Thymus (tissue), 11 donors: ENCODE measurements at regions not wholly inside any gene's neighbourhood (a gene's known extent, or its start where the extent isn't known, plus 50 kb on each side); places are given as distances from the start of the nearest gene placed in this dataset.
"Not testable (repeated sequence)": the region's sequence is repeated elsewhere in the genome, so short reads cannot be mapped to it uniquely, and the experiment has no call there.

ENCODE experiments used
- DNase-seq, 9 donors: peaks; one replicate each; pipeline ENCODE4 v3.0.0-alpha.2; 2013; ENCODE audit warnings: low spot score in 9 of 9, low read depth in 6 of 9, missing footprints in 1 of 9
- H3K27ac ChIP-seq, 2 donors: one replicate each; pipeline ENCODE4 v1.5.1; 2013; ENCODE audit warnings: control low read depth in 1 of 2, low read depth in 1 of 2, low read length in 1 of 2, mild to moderate bottlenecking in 1 of 2, moderate library complexity in 1 of 2
- H3K27me3 ChIP-seq, 2 donors: one replicate each; pipeline ENCODE4 v1.5.1; 2013; ENCODE audit warnings: low read length in 1 of 2; ENCODE audit not compliant: control insufficient read depth in 2 of 2, insufficient read depth in 1 of 2
- H3K36me3 ChIP-seq, 2 donors: one replicate each; pipeline ENCODE4 v1.5.1; 2013; ENCODE audit warnings: low read length in 1 of 2, mild to moderate bottlenecking in 1 of 2, moderate library complexity in 1 of 2; ENCODE audit not compliant: control insufficient read depth in 2 of 2, insufficient read depth in 2 of 2
- H3K4me1 ChIP-seq, 2 donors: one replicate each; pipeline ENCODE4 v1.5.1; 2013; ENCODE audit warnings: low read length in 2 of 2; ENCODE audit not compliant: control insufficient read depth in 2 of 2, insufficient read depth in 2 of 2
- H3K4me3 ChIP-seq, 2 donors: one replicate each; pipeline ENCODE4 v1.5.1; 2013; ENCODE audit warnings: low read length in 2 of 2, control low read depth in 1 of 2, mild to moderate bottlenecking in 1 of 2
- H3K9me3 ChIP-seq, 2 donors: one replicate each; pipeline ENCODE4 v1.5.1; 2013; ENCODE audit warnings: low read length in 1 of 2, mild to moderate bottlenecking in 1 of 2; ENCODE audit not compliant: control insufficient read depth in 2 of 2, insufficient read depth in 1 of 2
- WGBS: extraction: QIAGEN DNeasy Blood & Tissue Kit; methylation state at CpG from one replicate; pipeline ENCODE4 v1.1.7; 2013; 5-methylcytosine and 5-hydroxymethylcytosine counted together
- donor health status: healthy.

- H3K4me1 ChIP-seq, H3K27me3 ChIP-seq, H3K4me3 ChIP-seq, H3K27ac ChIP-seq, H3K9me3 ChIP-seq, H3K36me3 ChIP-seq, DNase-seq: not testable (repeated sequence)
- WGBS: no CpG with 5 or more reads among the region's 3 CpGs
These were observed 63.1 kb downstream of the TRIM43 start for GRCh38 chr2:95654897-95655296.

GRCh38 chr2:95656553-95656952 lies 64.8 kb downstream of the TRIM43 start:
- H3K27me3 ChIP-seq: not testable (repeated sequence)

GRCh38 chr2:95657937-95658336 lies 66.1 kb downstream of the TRIM43 start:
- 97% methylated on average over 3 of the region's 3 CpGs for WGBS
- H3K27me3 ChIP-seq, DNase-seq, H3K27ac ChIP-seq, H3K36me3 ChIP-seq, H3K4me3 ChIP-seq, H3K4me1 ChIP-seq, H3K9me3 ChIP-seq: not testable (repeated sequence)

More at GRCh38 chr2:95656553-95656952, 64.8 kb downstream of the TRIM43 start:
- not testable (repeated sequence) for H3K27ac ChIP-seq, H3K36me3 ChIP-seq, DNase-seq, H3K4me3 ChIP-seq, H3K4me1 ChIP-seq, H3K9me3 ChIP-seq
- 93% methylated on average over 1 of the region's 1 CpG for WGBS

- 97% methylated on average over 16 of the region's 16 CpGs for WGBS
These were observed 69.2 kb downstream of the TRIM43 start for GRCh38 chr2:95660766-95661562.

GRCh38 chr2:95663471-95664441 lies 72.0 kb downstream of the TRIM43 start:
- H3K36me3 ChIP-seq, H3K27me3 ChIP-seq, H3K9me3 ChIP-seq, H3K4me3 ChIP-seq, H3K27ac ChIP-seq: not testable (repeated sequence)
- 32% methylated on average over 27 of the region's 27 CpGs for WGBS
- peaks cover 14 to 46% of the 10 kb centered on the region in 2 donors for H3K4me1 ChIP-seq
- peak in 2 of 9 donors; percentile 33 to 52 for DNase-seq

More at GRCh38 chr2:95660766-95661562, 69.2 kb downstream of the TRIM43 start:
- H3K27ac ChIP-seq, H3K27me3 ChIP-seq, H3K4me3 ChIP-seq, DNase-seq, H3K9me3 ChIP-seq, H3K36me3 ChIP-seq: not testable (repeated sequence)
- H3K4me1 ChIP-seq: peaks cover 11 to 22% of the 10 kb centered on the region in 2 donors

- H3K27ac ChIP-seq, DNase-seq, H3K4me3 ChIP-seq, H3K36me3 ChIP-seq, H3K27me3 ChIP-seq, H3K9me3 ChIP-seq: not testable (repeated sequence)
- H3K4me1 ChIP-seq: peaks cover 32 to 75% of the 10 kb centered on the region in 2 donors
- 96% methylated on average over 2 of the region's 2 CpGs for WGBS
These were observed 74.8 kb downstream of the TRIM43 start for GRCh38 chr2:95666636-95667035.

- H3K4me1 ChIP-seq: peaks cover 32 to 79% of the 10 kb centered on the region in 2 donors
- H3K4me3 ChIP-seq: no peak overlapping the region
- no peaks in the 10 kb centered on the region for H3K36me3 ChIP-seq
- H3K27ac ChIP-seq: peak overlapping the region; percentile 37 to 88
- no peaks in the 10 kb centered on the region for H3K9me3 ChIP-seq
- no peak for DNase-seq
- no peaks in the 10 kb centered on the region for H3K27me3 ChIP-seq
These were observed 75.7 kb downstream of the TRIM43 start for GRCh38 chr2:95667480-95667879.

- peak overlapping the region; percentile 74 to 88 for H3K27ac ChIP-seq
- not testable (repeated sequence) for H3K4me3 ChIP-seq, H3K36me3 ChIP-seq, H3K27me3 ChIP-seq, H3K9me3 ChIP-seq
- 7% methylated on average over 5 of the region's 5 CpGs for WGBS
- peak in 8 of 9 donors; percentile 40 to 86 (median 62) for DNase-seq
- peaks cover 22 to 70% of the 10 kb centered on the region in 2 donors for H3K4me1 ChIP-seq
These were observed 77.1 kb downstream of the TRIM43 start for GRCh38 chr2:95668934-95669333.

GRCh38 chr2:95669441-95669991 lies 77.7 kb downstream of the TRIM43 start:
- peak in 2 of 9 donors; percentile 16 to 45 for DNase-seq
- Histone ChIP-seq H3K27ac (peak overlapping the region; percentile 74 to 88), H3K4me3 (no peak overlapping the region), H3K4me1 (peaks cover 22 to 64% of the 10 kb centered on the region in 2 donors), H3K9me3 (no peaks in the 10 kb centered on the region), H3K27me3 (no peaks in the 10 kb centered on the region), H3K36me3 (no peaks in the 10 kb centered on the region)
- WGBS: 65% methylated on average over 4 of the region's 4 CpGs
